Breast epithelium (tissue), 3 donors: ENCODE measurements at regions not wholly inside any gene's neighbourhood (a gene's known extent, or its start where the extent isn't known, plus 50 kb on each side); places are given as distances from the start of the nearest gene placed in this dataset.

Source experiments
- POLR2A ChIP-seq: fragments of 450-650 bp; IDR thresholded peaks from one replicate; pipeline ENCODE4 v1.6.1; 2016; ENCODE audit warnings: antibody characterized with exemption, mild to moderate bottlenecking, moderate library complexity
- POLR2AphosphoS5 ChIP-seq, 3 donors: sonication (generic); formaldehyde crosslinking; IDR thresholded peaks; one replicate each; pipeline ENCODE4 v1.6.1; 2017; ENCODE audit warnings: antibody characterized with exemption in 3 of 3

DNA sequence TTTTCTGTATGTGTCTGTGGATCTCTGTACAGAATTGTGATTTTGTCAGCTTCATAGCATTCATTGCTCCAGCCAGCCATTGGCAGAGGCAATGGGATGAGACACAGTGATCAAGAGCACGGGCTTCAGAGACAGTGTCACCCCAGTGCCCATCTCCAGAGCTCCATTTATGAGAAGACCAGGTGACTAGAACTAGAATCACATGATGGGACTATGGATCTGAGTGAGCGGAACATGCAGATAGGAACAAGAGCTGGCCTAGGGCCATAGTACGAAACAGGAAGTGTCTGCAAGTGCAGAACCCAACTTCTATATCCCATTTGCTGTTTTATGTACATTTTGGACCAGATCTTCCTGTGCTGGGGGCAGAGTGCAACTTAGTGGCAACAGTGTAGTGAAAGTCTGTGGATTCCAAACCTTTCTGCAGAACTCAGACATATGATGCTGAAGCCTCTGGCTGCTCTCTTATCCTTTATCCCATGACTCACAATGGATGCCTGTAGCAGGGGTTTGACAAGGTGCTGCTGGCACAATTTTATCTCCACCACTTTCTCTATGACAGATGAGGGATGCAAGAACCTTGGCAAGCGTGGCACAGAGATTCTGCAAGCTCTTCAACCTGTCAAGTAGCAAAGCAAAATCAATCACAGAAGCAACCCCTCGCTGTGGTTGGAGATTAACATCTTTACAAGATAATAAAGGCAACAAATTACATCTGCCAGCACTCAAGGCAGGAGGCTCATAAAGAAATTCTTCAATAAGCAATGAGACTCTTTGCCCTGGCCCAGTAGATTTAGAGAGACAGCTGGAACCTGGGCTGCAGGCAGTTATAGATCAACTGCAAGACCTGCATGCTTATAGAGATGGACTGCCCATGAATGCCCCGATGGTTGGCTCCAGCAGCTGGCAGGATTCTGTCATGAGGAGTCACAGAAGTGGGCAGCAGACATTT lies 681.3 kb downstream of the TNS3 start:
- no peak for TF ChIP-seq POLR2AphosphoS5 (IDR thresholded peaks at IDR 0.05)
- TF ChIP-seq POLR2A: no peak
